Nephron (organoid): ENCODE measurements at regions not wholly inside any gene's neighbourhood (a gene's known extent, or its start where the extent isn't known, plus 50 kb on each side); places are given as distances from the start of the nearest gene placed in this dataset.
"Not testable (repeated sequence)": the region's sequence is repeated elsewhere in the genome, so short reads cannot be mapped to it uniquely, and the experiment has no call there.

Experiments
- H3K27ac Mint-ChIP-seq, 3 experiments: 2 replicates each; pipeline ENCODE4 v1.8.0; 2020; ENCODE audit warnings: mixed read lengths in 3 of 3, mild to moderate bottlenecking in 2 of 3, moderate library complexity in 1 of 3
- H3K27me3 Mint-ChIP-seq: 2 replicates; pipeline ENCODE4 v1.8.0; 2021; ENCODE audit warnings: low read depth, mild to moderate bottlenecking, moderate library complexity, mixed read lengths
- H3K36me3 Mint-ChIP-seq: 2 replicates; pipeline ENCODE4 v1.8.0; 2020; ENCODE audit warnings: low read depth, mixed read lengths
- H3K4me1 Mint-ChIP-seq: 2 replicates; pipeline ENCODE4 v1.8.0; 2020; ENCODE audit warnings: mixed read lengths
- H3K4me3 Mint-ChIP-seq, 3 experiments: 2 replicates each; pipeline ENCODE4 v1.8.0; 2020; ENCODE audit warnings: mild to moderate bottlenecking in 3 of 3, mixed read lengths in 3 of 3, moderate library complexity in 2 of 3
- H3K9me3 Mint-ChIP-seq: 2 replicates; pipeline ENCODE4 v1.8.0; 2020; ENCODE audit warnings: mixed read lengths
- CTCF ChIP-seq, 3 experiments: fragments of 200-600 bp; sonication (generic); IDR thresholded peaks; one replicate each; pipeline ENCODE4 v1.5.0; 2021; ENCODE audit warnings: antibody characterized with exemption in 3 of 3; ENCODE audit not compliant: unreplicated experiment in 3 of 3

- not testable (repeated sequence) for H3K27ac Mint-ChIP-seq, H3K9me3 Mint-ChIP-seq, H3K27me3 Mint-ChIP-seq, H3K4me1 Mint-ChIP-seq, H3K4me3 Mint-ChIP-seq
- peaks cover 27% of the 10 kb centered on the region for H3K36me3 Mint-ChIP-seq
Measured at GRCh38 chr3:195669310-195669709, 51.5 kb upstream of the MUC20 start.

DNA sequence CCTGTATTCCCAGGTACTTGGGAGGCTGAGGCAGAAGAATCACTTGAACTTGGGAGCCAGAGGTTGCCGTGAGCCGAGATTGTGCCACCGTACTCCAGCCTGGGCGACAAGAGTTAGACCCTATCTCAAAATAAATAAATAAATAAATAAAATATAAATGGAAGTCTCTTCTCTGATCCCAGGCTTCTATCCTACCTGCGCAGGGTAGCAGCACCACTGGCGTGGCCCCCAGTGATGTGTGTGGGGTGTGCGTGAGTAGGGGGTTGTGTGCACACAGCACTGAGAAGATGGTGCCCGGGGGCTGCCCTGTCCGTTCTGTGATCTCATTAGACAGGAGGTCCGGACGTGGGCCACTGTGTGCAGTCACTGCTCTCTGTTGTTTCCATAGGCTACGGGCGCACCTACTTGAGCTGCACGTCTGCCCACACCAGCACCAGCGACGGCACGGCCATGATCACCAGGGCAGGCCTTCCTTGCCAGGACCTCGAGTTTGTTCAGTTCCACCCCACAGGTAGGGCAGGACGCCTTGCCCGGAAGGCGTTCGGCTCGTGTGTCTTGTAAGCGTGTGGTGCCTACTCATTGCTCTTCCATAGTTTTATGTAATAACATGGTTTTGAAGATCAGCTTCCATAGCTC lies 52.5 kb upstream of the MUC20 start:
- H3K4me1 Mint-ChIP-seq, H3K27me3 Mint-ChIP-seq, H3K27ac Mint-ChIP-seq, H3K4me3 Mint-ChIP-seq, H3K9me3 Mint-ChIP-seq: not testable (repeated sequence)
- peaks cover 27% of the 10 kb centered on the region for H3K36me3 Mint-ChIP-seq

DNA sequence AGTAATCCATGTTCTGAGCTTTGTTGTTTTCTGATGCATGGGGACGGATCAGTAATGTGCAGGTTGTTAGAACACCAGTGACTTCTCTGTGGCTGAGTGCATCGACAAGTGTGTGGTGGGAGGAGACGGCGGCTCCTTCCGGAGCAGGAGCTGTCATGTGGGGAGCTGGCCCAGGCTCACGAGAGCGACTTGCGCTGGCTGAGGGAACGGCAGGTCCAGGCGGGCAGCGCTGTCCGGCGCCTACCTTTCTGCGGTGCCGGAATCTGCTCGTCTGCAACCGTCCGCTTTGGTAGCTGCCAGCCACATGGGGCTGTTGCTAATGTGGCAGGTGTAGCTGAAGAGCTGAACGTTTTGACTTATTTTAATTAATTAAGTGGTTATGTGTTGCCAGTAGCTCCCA lies 55.5 kb upstream of the MUC20 start:
- peaks cover 19% of the 10 kb centered on the region for H3K36me3 Mint-ChIP-seq
- not testable (repeated sequence) for H3K27ac Mint-ChIP-seq, H3K4me3 Mint-ChIP-seq, H3K27me3 Mint-ChIP-seq, H3K4me1 Mint-ChIP-seq, H3K9me3 Mint-ChIP-seq

DNA sequence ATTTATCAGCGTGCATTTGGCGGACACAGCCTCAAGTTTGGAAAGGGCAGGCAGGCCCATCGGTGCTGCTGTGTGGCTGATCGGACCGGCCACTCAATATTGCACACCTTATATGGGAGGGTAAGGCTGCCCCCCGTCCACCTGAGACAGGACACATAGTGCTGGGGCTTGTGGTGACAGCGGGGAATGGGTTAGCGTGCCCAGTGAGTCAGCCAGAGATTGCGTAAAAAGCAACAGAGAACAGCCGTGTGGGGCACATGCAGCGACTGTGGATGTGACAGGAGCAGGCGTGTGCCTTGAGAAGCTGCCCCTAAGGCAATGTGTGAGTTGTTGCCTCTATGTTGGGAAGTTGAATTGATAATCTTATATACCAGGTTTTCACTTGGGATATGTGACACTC lies 56.6 kb upstream of the MUC20 start:
- H3K27ac Mint-ChIP-seq, H3K4me1 Mint-ChIP-seq, H3K9me3 Mint-ChIP-seq, H3K4me3 Mint-ChIP-seq, H3K27me3 Mint-ChIP-seq: not testable (repeated sequence)
- H3K36me3 Mint-ChIP-seq = peaks cover 15% of the 10 kb centered on the region

GRCh38 chr3:195659136-195659533 lies 61.6 kb upstream of the MUC20 start:
- H3K9me3 Mint-ChIP-seq, H3K4me1 Mint-ChIP-seq, H3K27ac Mint-ChIP-seq, H3K36me3 Mint-ChIP-seq, H3K27me3 Mint-ChIP-seq: not testable (repeated sequence)
- peak overlapping the region; percentile 54 to 68 (median 58) for H3K4me3 Mint-ChIP-seq

- H3K4me1 Mint-ChIP-seq, H3K27me3 Mint-ChIP-seq, H3K36me3 Mint-ChIP-seq, H3K27ac Mint-ChIP-seq, H3K9me3 Mint-ChIP-seq: not testable (repeated sequence)
- H3K4me3 Mint-ChIP-seq = peak overlapping the region; percentile 54 to 68 (median 58)
Measured at GRCh38 chr3:195658381-195659135, 62.2 kb upstream of the MUC20 start.

GRCh38 chr3:195657475-195658372 lies 63.1 kb upstream of the MUC20 start:
- H3K9me3 Mint-ChIP-seq, H3K4me1 Mint-ChIP-seq, H3K27me3 Mint-ChIP-seq, H3K36me3 Mint-ChIP-seq: not testable (repeated sequence)
- H3K4me3 Mint-ChIP-seq = peak overlapping the region; percentile 89 to 93 (median 92)
- peak overlapping the region; percentile 72 to 88 (median 74) for H3K27ac Mint-ChIP-seq

- H3K36me3 Mint-ChIP-seq, H3K27ac Mint-ChIP-seq, H3K27me3 Mint-ChIP-seq, H3K9me3 Mint-ChIP-seq, H3K4me1 Mint-ChIP-seq: not testable (repeated sequence)
- H3K4me3 Mint-ChIP-seq = peak overlapping the region; percentile 75 to 93 (median 89)
Measured at GRCh38 chr3:195656091-195656490, 64.7 kb upstream of the MUC20 start.

DNA sequence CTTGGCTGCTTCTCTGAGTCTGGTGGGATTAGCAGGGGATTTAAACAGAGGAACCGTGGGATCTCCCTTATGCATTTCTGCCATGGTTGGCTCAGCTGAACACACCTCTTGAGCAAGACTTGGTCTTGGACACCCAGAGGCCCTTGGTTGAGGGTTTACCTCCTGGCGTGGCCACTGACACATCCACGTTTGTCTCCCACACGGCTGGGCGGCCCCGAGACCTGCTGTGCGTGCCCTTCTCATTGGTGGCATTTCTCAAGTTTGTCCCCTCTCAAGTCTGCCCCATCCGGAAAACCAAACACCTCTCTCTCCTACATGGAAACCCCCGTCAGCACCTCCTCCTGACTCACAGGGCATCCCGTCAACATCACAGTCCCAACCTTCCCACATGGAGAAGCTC lies 66.0 kb upstream of the MUC20 start:
- H3K9me3 Mint-ChIP-seq, H3K27me3 Mint-ChIP-seq, H3K4me1 Mint-ChIP-seq, H3K4me3 Mint-ChIP-seq, H3K27ac Mint-ChIP-seq, H3K36me3 Mint-ChIP-seq: not testable (repeated sequence)

DNA sequence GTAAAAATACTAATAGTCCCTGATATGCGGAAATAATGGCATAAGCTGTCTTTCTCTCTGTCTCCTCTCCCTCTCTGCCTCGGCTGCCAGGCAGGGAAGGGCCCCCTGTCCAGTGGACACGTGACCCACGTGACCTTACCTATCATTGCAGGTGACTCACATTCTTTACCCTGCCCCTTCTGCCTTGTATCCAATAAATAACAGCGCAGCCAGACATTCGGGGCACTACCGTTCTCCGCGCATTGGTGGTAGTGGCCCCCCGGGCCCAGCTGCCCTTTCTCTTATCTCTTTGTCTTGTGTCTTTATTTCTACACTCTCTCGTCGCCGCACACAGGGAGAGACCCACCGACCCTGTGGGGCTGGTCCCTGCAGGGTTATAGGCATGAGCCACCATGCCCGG lies 66.6 kb upstream of the MUC20 start:
- not testable (repeated sequence) for H3K4me1 Mint-ChIP-seq, H3K4me3 Mint-ChIP-seq, H3K36me3 Mint-ChIP-seq, H3K9me3 Mint-ChIP-seq, H3K27ac Mint-ChIP-seq, H3K27me3 Mint-ChIP-seq

DNA sequence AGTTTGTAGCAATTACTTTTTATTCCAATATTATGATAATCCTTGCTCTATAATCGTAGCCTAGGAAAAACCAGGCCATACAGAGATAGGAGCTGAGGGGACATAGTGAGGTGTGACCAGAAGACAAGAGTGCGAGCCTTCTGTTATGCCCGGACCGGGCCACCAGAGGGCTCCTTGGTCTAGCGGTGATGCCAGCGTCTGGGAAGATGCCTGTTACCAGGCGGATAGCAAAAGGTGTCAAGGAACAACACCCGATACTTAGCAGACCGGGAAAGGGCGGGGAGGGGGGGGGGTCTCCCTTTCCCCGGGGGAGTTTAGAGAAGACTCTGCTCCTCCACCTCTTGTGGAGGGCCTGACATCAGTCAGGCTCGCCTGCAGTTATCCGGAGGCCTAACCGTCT lies 67.1 kb upstream of the MUC20 start:
- TF ChIP-seq CTCF (IDR thresholded peaks at IDR 0.05; ENCODE audit: unreplicated experiment in 3 of 3) = peak in 1 of 3 experiments; percentile 15
- not testable (repeated sequence) for H3K36me3 Mint-ChIP-seq, H3K27me3 Mint-ChIP-seq, H3K4me1 Mint-ChIP-seq, H3K9me3 Mint-ChIP-seq
- H3K27ac Mint-ChIP-seq = peak overlapping the region in 1 of 3 experiments; percentile 65
- peak overlapping the region; percentile 65 to 80 (median 74) for H3K4me3 Mint-ChIP-seq

GRCh38 chr3:195647912-195648702 lies 64.4 kb upstream of the APOD start:
- H3K27ac Mint-ChIP-seq, H3K4me1 Mint-ChIP-seq, H3K27me3 Mint-ChIP-seq, H3K9me3 Mint-ChIP-seq, H3K4me3 Mint-ChIP-seq: not testable (repeated sequence)
- H3K36me3 Mint-ChIP-seq = peaks cover 19% of the 10 kb centered on the region

DNA sequence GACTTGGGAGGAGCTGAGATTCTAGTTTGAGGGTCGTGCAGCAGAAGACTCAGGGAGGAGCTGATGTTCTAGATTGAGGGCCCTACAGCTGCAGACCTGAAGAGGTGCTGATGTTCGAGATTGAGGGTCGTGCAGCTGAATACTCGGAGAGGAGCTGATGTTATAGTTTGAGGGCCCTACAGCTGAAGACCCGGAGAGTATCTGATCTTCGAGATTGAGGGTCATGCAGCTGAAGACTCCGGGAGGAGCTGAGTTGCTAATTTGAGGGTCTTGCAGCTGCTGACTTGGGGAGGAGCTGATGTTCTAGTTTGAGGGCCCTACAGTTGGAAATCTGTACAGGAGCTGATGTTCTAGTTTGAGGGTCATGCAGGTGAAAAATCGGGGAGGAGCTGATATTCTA lies 62.1 kb upstream of the APOD start:
- H3K36me3 Mint-ChIP-seq = peaks cover 23% of the 10 kb centered on the region
- H3K4me3 Mint-ChIP-seq, H3K9me3 Mint-ChIP-seq, H3K27me3 Mint-ChIP-seq, H3K4me1 Mint-ChIP-seq, H3K27ac Mint-ChIP-seq: not testable (repeated sequence)
